ENCODE measurements at regions not wholly inside any gene's neighbourhood (a gene's known extent, or its start where the extent isn't known, plus 50 kb on each side); places are given as distances from the start of the nearest gene placed in this dataset.

GRCh38 chr20:56718816-56719215 lies 89.7 kb downstream of the TFAP2C start:
- no peak for TF ChIP-seq CTCF (conservative IDR thresholded peaks at IDR 0.05)
- Histone ChIP-seq H2BK20ac (ENCODE audit: low read depth, low read length, poor library complexity, severe bottlenecking) (no peak overlapping the region), H3K9me3 (ENCODE audit: control insufficient read depth, low read depth, low read length) (no peaks in the 10 kb centered on the region), H3K23me2 (ENCODE audit: insufficient read length, low read depth, low read length, poor library complexity, severe bottlenecking) (no peaks in the 10 kb centered on the region), H3K79me1 (ENCODE audit: insufficient read depth, low read depth, low read length, poor library complexity, severe bottlenecking) (no peaks in the 10 kb centered on the region), H4K91ac (ENCODE audit: insufficient read length, low read depth, low read length) (no peak overlapping the region), H3T11ph (ENCODE audit: low read length) (no peak overlapping the region), H2BK120ac (ENCODE audit: low read depth, low read length, poor library complexity, severe bottlenecking) (no peak overlapping the region), H2AFZ (ENCODE audit: low read length) (no peak overlapping the region), H3K4me1 (ENCODE audit: insufficient read depth, low read length) (no peaks in the 10 kb centered on the region; the same call in 1 of the 2 replicates), H3K18ac (ENCODE audit: insufficient read length, low read depth, low read length) (no peak overlapping the region), H3K4me2 (ENCODE audit: insufficient read depth, insufficient read length, low read length) (no peak overlapping the region), H3K79me2 (ENCODE audit: insufficient read depth, low read length) (no peaks in the 10 kb centered on the region), H3K56ac (ENCODE audit: insufficient read length, low read depth, low read length) (no peak overlapping the region), H3K27ac (ENCODE audit: insufficient read length, low read depth, low read length) (no peak overlapping the region), H2BK15ac (ENCODE audit: low read depth, low read length) (no peak overlapping the region), H3K27me3 (ENCODE audit: insufficient read depth, low read length) (0 out of 2 replicates have a peak, but pooled peaks cover 2% of the 10 kb centered on the region), H3K14ac (ENCODE audit: insufficient read depth, low read length) (no peak overlapping the region), H3K4ac (ENCODE audit: low read depth, low read length) (no peak overlapping the region), H4K8ac (replicated peaks; ENCODE audit: insufficient read length, low read depth, low read length) (no peak overlapping the region), H2BK12ac (ENCODE audit: insufficient read length, low read depth, low read length) (no peak overlapping the region), H3K23ac (ENCODE audit: insufficient read length, low read depth, low read length) (no peak overlapping the region), H4K20me1 (ENCODE audit: control insufficient read depth, insufficient read depth, insufficient read length) (no peaks in the 10 kb centered on the region), H2AK5ac (ENCODE audit: insufficient read length, low read length) (no peak overlapping the region), H2BK5ac (ENCODE audit: insufficient read length, low read length) (no peak overlapping the region), H3K9ac (ENCODE audit: extremely low read depth, insufficient read length, low read length) (no peak overlapping the region), H4K5ac (ENCODE audit: insufficient read length, low read depth, low read length) (no peak overlapping the region)
- Mint-ChIP-seq H3K4me3 (no peak overlapping the region), H3K27ac (no peak overlapping the region), H3K9me3 (no peaks in the 10 kb centered on the region), H3K36me3 (ENCODE audit: insufficient read depth in 1 of 3, low read depth in 3 of 3) (no peaks in the 10 kb centered on the region), H3K27me3 (ENCODE audit: low read depth) (peaks cover 2% of the 10 kb centered on the region), H3K4me1 (peaks cover 18 to 25% of the 10 kb centered on the region in 2 experiments)
- DNase-seq: no peak
- no CpG with 5 or more reads among the region's 2 CpGs for WGBS (ENCODE audit: extremely low coverage, insufficient read length, low lambda C conversion rate)
